ENCODE measurements at regions not wholly inside any gene's neighbourhood (a gene's known extent, or its start where the extent isn't known, plus 50 kb on each side); places are given as distances from the start of the nearest gene placed in this dataset.

DNA sequence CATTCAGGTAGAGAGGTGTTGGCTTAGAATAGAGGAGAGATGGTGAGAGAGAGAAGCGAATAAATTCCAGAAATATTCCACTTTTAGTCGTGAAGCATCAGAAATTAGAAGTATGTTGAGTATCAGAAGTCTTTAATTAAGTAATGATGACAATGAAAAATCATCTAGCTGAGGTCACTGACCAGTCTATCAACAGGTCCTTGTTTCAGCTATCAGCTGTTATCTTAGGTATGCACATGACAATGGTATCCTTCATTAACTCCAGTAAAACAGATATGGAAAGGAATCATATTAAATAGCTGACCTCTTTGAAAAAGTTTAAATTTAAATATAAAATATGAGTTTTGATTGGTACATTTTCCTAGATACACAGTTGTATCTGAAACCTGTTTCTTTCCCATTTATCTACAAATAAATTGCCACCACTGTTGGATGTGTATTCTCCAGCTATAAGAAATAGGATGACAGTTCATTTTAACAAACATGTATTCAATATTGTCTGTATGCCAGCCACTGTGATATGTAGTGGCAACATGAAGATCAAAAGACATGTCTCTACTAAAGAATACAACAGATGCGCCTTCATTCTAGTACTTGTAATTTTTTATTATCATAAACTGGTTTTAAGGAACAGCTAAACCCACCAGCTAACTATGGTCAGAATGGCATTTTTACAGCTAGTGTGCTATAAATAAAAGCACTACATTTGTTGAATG, 424.2 kb upstream of the DCN start:
- Mint-ChIP-seq H3K9me3 (no peaks in the 10 kb centered on the region), H3K4me1 (no peaks in the 10 kb centered on the region)

DNA sequence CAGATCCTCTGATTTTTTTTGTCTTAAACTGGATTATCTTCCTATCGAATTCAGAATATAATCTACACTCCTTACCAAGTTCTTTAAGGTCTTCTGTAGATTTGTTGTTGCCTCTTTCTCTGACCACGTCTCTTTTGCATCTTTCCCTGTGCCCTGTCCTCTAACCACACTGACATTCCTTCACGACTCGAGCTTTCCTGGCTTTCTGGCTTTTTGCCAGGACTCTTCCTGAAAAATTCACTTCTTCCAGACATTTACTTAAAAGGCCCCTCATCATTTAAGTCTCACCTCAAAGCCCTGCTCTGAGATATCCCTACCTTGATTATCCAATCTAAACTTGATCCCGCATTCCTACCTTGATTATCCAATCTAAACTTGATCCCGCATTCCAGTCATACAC, 422.3 kb upstream of the DCN start:
- H3K9me3 Mint-ChIP-seq, result no peaks in the 10 kb centered on the region
- no peaks in the 10 kb centered on the region for H3K36me3 Mint-ChIP-seq
- no peaks in the 10 kb centered on the region for H3K27me3 Mint-ChIP-seq
- no peak overlapping the region for H3K4me3 Mint-ChIP-seq
- no peak overlapping the region for H3K27ac Mint-ChIP-seq
- no peaks in the 10 kb centered on the region for H3K4me1 Mint-ChIP-seq

More for the DNA sequence above, 424.2 kb upstream of the DCN start:
- Mint-ChIP-seq H3K27ac (no peak overlapping the region), H3K4me3 (no peak overlapping the region), H3K36me3 (no peaks in the 10 kb centered on the region), H3K27me3 (no peaks in the 10 kb centered on the region)

DNA sequence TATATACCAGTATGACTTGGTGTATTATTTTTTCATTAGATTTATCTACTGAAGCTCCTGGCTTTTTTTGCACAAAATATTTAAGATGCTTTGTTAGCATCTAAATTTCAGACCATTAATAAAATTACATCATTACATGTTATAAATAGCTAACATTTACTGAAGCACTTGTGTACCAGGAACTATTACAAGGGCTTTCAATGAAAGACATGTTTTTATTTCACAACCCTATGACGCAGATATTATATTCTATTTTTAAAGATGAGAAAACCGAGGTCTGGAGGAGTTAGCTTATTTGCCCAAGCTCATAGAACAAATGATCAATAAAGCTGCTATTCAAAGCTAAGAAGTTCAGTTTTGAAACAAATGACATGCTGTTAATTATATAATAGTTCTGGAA, 420.4 kb upstream of the DCN start:
- H3K36me3 Mint-ChIP-seq, result no peaks in the 10 kb centered on the region
- no peaks in the 10 kb centered on the region for H3K4me1 Mint-ChIP-seq
- H3K27ac Mint-ChIP-seq, result no peak overlapping the region
- H3K4me3 Mint-ChIP-seq, result no peak overlapping the region
- peaks cover 0 to 6% (median 2%) of the 10 kb centered on the region in 3 donors for H3K9me3 Mint-ChIP-seq
- H3K27me3 Mint-ChIP-seq, result peaks cover 1% of the 10 kb centered on the region

DNA sequence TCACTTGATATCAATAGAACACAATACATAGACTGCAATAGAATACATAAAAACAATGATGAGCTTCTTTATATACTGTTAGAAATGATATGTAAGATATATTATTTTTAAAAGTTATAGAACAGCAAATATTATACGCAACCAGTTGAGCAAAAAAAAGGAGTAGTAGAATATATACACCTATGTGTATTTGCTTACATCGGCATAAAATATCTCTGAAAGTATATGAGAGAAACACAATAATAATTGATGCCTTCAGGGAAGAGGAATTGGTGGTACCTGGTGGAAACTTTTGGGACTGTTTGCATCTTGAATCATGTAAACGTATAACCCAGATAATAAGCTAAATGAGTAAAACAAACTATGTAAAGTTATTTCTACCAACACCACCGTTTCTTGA, 418.4 kb upstream of the DCN start:
- H3K27me3 Mint-ChIP-seq, result peaks cover 1% of the 10 kb centered on the region
- no peak overlapping the region for H3K27ac Mint-ChIP-seq
- H3K9me3 Mint-ChIP-seq, result peaks cover 0 to 12% (median 3%) of the 10 kb centered on the region in 3 donors
- no peaks in the 10 kb centered on the region for H3K36me3 Mint-ChIP-seq
- no peaks in the 10 kb centered on the region for H3K4me1 Mint-ChIP-seq
- no peak overlapping the region for H3K4me3 Mint-ChIP-seq

DNA sequence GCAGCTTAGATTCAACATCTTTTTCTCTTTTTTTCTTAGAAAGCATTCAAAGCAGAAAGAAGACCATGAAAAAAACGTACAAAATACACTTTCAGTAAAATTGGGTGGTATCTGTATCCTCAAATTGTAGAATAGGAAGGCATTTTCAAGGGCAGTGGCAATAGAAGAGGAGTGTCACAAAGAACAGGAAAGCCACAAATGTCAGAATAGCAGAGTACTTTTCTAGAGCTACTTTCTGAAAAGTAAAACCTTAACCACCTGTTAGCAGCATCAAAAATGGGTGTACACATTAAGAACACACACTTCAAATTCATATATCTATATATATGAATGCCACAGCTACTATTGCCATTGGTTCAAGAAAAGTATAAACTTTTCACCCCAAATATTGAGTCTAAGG, 412.1 kb upstream of the DCN start:
- Mint-ChIP-seq H3K4me3 (no peak overlapping the region), H3K4me1 (no peaks in the 10 kb centered on the region), H3K36me3 (no peaks in the 10 kb centered on the region), H3K27ac (no peak overlapping the region), H3K9me3 (peaks cover 0 to 11% (median 3%) of the 10 kb centered on the region in 3 donors), H3K27me3 (peaks cover 1% of the 10 kb centered on the region)

- H3K4me3 Mint-ChIP-seq, result no peak overlapping the region
- no peaks in the 10 kb centered on the region for H3K36me3 Mint-ChIP-seq
- no peaks in the 10 kb centered on the region for H3K27me3 Mint-ChIP-seq
- no peak overlapping the region for H3K27ac Mint-ChIP-seq
- H3K4me1 Mint-ChIP-seq, result peaks cover 0 to 2% (median 0%) of the 10 kb centered on the region in 3 donors
- H3K9me3 Mint-ChIP-seq, result no peaks in the 10 kb centered on the region
Observed at GRCh38 chr12:91591639-91591987, 409.0 kb upstream of the DCN start.

- Mint-ChIP-seq H3K27me3 (no peaks in the 10 kb centered on the region), H3K27ac (no peak overlapping the region), H3K9me3 (no peaks in the 10 kb centered on the region), H3K36me3 (no peaks in the 10 kb centered on the region), H3K4me1 (peaks cover 0 to 2% (median 0%) of the 10 kb centered on the region in 3 donors), H3K4me3 (no peak overlapping the region)
Observed at GRCh38 chr12:91590966-91591638, 408.5 kb upstream of the DCN start.

GRCh38 chr12:91588874-91589454, 406.3 kb upstream of the DCN start:
- H3K9me3 Mint-ChIP-seq, result no peaks in the 10 kb centered on the region
- no peaks in the 10 kb centered on the region for H3K27me3 Mint-ChIP-seq
- H3K36me3 Mint-ChIP-seq, result no peaks in the 10 kb centered on the region
- no peak overlapping the region for H3K27ac Mint-ChIP-seq
- peaks cover 0 to 2% (median 0%) of the 10 kb centered on the region in 3 donors for H3K4me1 Mint-ChIP-seq
- no peak overlapping the region for H3K4me3 Mint-ChIP-seq

- Mint-ChIP-seq H3K36me3 (no peaks in the 10 kb centered on the region), H3K9me3 (no peaks in the 10 kb centered on the region), H3K27me3 (peaks cover 2% of the 10 kb centered on the region), H3K27ac (no peak overlapping the region), H3K4me3 (no peak overlapping the region), H3K4me1 (peaks cover 0 to 2% (median 0%) of the 10 kb centered on the region in 3 donors)
Observed at GRCh38 chr12:91586015-91586414, 403.4 kb upstream of the DCN start.

DNA sequence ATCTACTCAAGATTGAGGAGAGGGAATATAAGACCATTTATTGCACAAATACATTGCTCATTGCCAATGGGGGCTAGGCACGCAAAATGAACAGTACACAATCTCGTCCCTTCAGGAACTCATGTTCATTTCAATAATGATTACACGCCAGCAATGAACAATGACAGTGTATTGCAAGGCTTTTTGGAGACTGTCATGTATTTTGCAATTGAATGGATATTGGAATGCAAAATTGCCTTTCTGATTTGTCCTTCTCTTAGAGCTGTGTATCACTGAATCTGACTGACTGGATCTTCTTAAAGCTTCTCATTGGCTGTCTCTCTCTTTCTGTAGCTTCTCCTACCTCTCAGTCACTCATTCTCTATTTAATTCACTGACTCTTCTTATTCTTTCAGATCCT, 400.2 kb upstream of the DCN start:
- H3K4me3 Mint-ChIP-seq, result no peak overlapping the region
- H3K4me1 Mint-ChIP-seq, result peaks cover 2% of the 10 kb centered on the region in 3 donors
- H3K27me3 Mint-ChIP-seq, result peaks cover 3% of the 10 kb centered on the region
- H3K9me3 Mint-ChIP-seq, result no peaks in the 10 kb centered on the region
- H3K36me3 Mint-ChIP-seq, result no peaks in the 10 kb centered on the region
- no peak overlapping the region for H3K27ac Mint-ChIP-seq

GRCh38 chr12:91579516-91580263, 397.1 kb upstream of the DCN start:
- Mint-ChIP-seq H3K27ac (no peak overlapping the region), H3K27me3 (peaks cover 6% of the 10 kb centered on the region), H3K4me3 (no peak overlapping the region), H3K4me1 (peaks cover 4 to 5% (median 5%) of the 10 kb centered on the region in 3 donors), H3K9me3 (no peaks in the 10 kb centered on the region), H3K36me3 (no peaks in the 10 kb centered on the region)

DNA sequence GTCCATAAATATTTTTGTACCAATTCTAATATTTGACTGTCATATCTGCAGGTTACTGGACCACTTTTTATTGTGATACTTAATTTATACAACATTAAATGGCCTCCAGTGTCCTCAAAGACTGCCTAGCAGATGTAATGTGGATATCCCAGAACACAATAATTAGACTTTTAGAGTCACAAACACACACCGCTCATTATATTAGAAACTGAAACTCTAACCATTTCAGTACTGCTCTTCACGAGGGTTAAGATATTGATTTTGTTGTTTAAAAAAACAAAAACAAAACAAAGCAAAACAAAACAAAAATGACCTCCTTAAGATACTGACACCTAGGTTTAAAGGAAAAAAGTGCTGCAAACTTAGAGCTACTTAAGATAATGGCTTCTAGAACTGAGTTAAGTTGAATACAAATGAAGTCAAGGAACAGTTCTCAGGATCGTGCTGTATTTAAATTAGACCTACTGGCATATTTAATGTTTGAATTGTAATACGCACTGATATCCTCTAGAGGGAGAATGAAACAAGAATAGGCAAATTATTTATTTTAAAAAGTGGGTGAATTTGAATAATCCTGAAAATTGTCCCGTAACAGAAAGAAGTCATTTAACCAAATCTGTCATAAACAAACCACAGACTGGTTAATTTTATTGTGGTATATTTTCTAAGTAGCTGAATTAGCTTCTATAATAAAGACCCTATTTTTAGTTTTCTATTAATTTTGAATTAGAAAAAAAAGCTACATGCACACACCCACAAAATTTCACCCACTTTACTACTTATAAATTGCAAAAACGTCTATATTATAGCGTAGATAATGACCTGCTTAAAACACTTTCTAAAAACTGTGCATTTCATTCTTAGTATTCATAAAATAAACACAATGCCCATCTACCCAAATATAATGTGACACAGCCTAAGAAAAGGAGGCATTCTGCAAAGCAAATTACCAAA, 395.2 kb upstream of the DCN start:
- Mint-ChIP-seq H3K4me3 (peak overlapping the region in 3 of 4 donors; percentile 62 to 83 (median 83)), H3K27me3 (peaks cover 8% of the 10 kb centered on the region), H3K4me1 (peaks cover 4 to 5% (median 5%) of the 10 kb centered on the region in 3 donors), H3K9me3 (no peaks in the 10 kb centered on the region), H3K36me3 (no peaks in the 10 kb centered on the region), H3K27ac (no peak overlapping the region)

DNA sequence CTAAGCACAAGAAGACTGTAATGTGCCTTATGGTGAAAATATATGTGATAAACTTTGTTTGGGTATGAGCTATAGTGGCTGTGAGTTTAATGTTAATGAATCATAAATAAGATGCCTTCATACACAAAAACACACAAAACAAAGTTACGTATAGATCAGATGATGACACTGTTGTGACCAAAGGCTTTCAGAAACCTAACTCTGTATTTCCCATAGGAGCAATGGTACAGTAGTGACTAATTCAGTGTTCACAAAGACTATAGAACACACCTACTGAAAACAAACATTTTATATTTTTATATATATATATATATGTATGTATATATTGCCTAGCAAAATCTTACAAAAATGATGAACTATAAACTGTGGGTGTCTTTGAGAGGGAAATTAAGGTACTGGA, 393.8 kb upstream of the DCN start:
- Mint-ChIP-seq H3K4me1 (peaks cover 4 to 5% (median 5%) of the 10 kb centered on the region in 3 donors), H3K4me3 (no peak overlapping the region), H3K27ac (no peak overlapping the region), H3K27me3 (peaks cover 10% of the 10 kb centered on the region), H3K36me3 (no peaks in the 10 kb centered on the region), H3K9me3 (no peaks in the 10 kb centered on the region)

DNA sequence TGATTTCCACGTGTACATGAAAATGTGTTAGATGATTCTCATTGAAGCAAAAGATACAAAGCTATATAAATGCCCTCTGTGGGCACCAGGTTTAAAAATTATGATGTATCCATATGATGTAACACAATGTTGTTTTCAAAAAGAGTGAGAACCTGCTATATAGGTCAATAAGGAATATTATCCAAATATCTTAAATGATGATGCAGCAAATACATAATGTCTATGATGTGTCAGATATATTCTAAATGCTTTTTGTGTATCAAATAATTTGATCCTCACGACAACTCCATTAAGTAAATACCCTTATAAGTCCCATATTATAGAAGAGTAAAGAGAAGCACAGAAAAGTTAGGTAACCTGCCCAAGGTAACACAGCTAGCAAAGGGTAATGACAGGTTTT, 393.0 kb upstream of the DCN start:
- no peak overlapping the region for H3K27ac Mint-ChIP-seq
- H3K36me3 Mint-ChIP-seq, result no peaks in the 10 kb centered on the region
- H3K9me3 Mint-ChIP-seq, result no peaks in the 10 kb centered on the region
- peaks cover 10% of the 10 kb centered on the region for H3K27me3 Mint-ChIP-seq
- H3K4me3 Mint-ChIP-seq, result no peak overlapping the region
- peaks cover 4 to 5% (median 5%) of the 10 kb centered on the region in 3 donors for H3K4me1 Mint-ChIP-seq
